Thyroid gland (tissue), 4 donors: ENCODE measurements at regions not wholly inside any gene's neighbourhood (a gene's known extent, or its start where the extent isn't known, plus 50 kb on each side); places are given as distances from the start of the nearest gene placed in this dataset.

ENCODE experiments used
- POLR2A ChIP-seq, 2 donors: fragments of 450-650 bp; IDR thresholded peaks; one replicate each; pipeline ENCODE4 v1.6.1; 2017; ENCODE audit warnings: antibody characterized with exemption in 2 of 2, mild to moderate bottlenecking in 2 of 2, moderate library complexity in 1 of 2
- TF ChIP-seq, protein P1 (sequence below), 6 experiments: fragments of 200-600 bp in 3 of 6; fragments of 450-650 bp in 3 of 6; sonication (generic) in 3 of 6; IDR thresholded peaks; one replicate each; pipeline ENCODE4 v1.5.1; 2016 to 2019; ENCODE audit warnings: antibody characterized with exemption in 6 of 6, mild to moderate bottlenecking in 2 of 6, inconsistent platforms in 1 of 6, moderate library complexity in 1 of 6

DNA sequence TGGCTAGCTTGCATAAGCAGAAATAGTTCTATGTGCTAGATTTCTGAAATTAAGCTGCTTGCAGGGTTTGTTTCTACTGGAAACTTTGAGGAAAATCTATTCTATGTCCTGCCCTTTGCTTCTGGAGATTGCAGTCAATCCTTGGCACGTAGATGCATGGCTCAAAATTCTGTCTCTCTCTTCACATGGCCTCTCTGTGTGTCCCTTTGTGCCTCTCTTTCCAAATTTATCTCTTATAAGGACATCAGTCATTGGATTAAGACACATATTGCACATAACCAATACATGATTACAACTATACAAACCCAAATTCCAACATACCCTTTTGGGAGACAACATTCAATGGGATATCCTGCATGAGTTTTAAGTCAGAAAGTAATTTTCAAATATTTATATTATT, 744.3 kb upstream of the CTNND2 start:
- TF ChIP-seq POLR2A (IDR thresholded peaks at IDR 0.05), result no peak
- TF ChIP-seq, protein P1, sequence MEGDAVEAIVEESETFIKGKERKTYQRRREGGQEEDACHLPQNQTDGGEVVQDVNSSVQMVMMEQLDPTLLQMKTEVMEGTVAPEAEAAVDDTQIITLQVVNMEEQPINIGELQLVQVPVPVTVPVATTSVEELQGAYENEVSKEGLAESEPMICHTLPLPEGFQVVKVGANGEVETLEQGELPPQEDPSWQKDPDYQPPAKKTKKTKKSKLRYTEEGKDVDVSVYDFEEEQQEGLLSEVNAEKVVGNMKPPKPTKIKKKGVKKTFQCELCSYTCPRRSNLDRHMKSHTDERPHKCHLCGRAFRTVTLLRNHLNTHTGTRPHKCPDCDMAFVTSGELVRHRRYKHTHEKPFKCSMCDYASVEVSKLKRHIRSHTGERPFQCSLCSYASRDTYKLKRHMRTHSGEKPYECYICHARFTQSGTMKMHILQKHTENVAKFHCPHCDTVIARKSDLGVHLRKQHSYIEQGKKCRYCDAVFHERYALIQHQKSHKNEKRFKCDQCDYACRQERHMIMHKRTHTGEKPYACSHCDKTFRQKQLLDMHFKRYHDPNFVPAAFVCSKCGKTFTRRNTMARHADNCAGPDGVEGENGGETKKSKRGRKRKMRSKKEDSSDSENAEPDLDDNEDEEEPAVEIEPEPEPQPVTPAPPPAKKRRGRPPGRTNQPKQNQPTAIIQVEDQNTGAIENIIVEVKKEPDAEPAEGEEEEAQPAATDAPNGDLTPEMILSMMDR (IDR thresholded peaks at IDR 0.05), result no peak
